ENCODE measurements at regions not wholly inside any gene's neighbourhood (a gene's known extent, or its start where the extent isn't known, plus 50 kb on each side); places are given as distances from the start of the nearest gene placed in this dataset.
A peak's percentile ranks its signal among the peaks of the same experiment; 100 is the strongest.

DNA sequence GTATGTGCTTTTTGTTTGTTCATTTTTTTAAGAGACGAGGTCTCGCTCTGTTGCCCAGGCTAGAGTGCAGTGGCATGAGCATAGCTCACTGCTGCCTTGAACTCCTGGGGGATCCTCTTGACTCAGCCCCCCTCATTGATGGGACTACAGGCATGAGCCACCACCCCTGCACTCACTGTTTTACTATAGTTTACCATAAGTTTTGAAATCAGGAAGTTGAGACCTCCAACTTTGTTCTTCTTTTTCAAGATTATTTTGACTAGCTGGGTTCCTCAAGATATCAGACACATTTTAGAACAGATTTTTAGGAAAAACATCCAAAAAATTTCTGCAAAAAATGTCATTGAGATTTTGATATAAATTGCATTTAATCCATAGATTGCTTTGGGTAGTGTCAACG, 120.4 kb upstream of the FGGY start:
- TF ChIP-seq POLR2A (IDR thresholded peaks at IDR 0.05) (no peak), CTCF (IDR thresholded peaks at IDR 0.05) (no peak)
- H3K4me1 ChIP-seq, result no peaks in the 10 kb centered on the region
- H3K27ac ChIP-seq, result no peak overlapping the region
- H3K9me3 ChIP-seq, result no peaks in the 10 kb centered on the region
- intact Hi-C loops (cut with DNase I; ENCODE audit: low total_unique reads), result no loop called here
- no peak overlapping the region for H3K4me3 ChIP-seq
- no peak for DNase-seq
- H3K36me3 ChIP-seq, result no peaks in the 10 kb centered on the region
- no peaks in the 10 kb centered on the region for H3K27me3 ChIP-seq

- H3K27me3 ChIP-seq, result no peaks in the 10 kb centered on the region
- DNase-seq, result no peak
- H3K27ac ChIP-seq, result peak overlapping the region; percentile 75 to 77
- intact Hi-C loops (cut with DNase I; ENCODE audit: low total_unique reads), result no loop called here
- H3K4me3 ChIP-seq, result no peak overlapping the region
- H3K36me3 ChIP-seq, result no peaks in the 10 kb centered on the region
- no peaks in the 10 kb centered on the region for H3K9me3 ChIP-seq
- TF ChIP-seq POLR2A (IDR thresholded peaks at IDR 0.05), result no peak
- TF ChIP-seq CTCF (IDR thresholded peaks at IDR 0.05), result no peak
- H3K4me1 ChIP-seq, result no peaks in the 10 kb centered on the region
Observed at GRCh38 chr1:59177756-59178155, 119.1 kb upstream of the FGGY start.

DNA sequence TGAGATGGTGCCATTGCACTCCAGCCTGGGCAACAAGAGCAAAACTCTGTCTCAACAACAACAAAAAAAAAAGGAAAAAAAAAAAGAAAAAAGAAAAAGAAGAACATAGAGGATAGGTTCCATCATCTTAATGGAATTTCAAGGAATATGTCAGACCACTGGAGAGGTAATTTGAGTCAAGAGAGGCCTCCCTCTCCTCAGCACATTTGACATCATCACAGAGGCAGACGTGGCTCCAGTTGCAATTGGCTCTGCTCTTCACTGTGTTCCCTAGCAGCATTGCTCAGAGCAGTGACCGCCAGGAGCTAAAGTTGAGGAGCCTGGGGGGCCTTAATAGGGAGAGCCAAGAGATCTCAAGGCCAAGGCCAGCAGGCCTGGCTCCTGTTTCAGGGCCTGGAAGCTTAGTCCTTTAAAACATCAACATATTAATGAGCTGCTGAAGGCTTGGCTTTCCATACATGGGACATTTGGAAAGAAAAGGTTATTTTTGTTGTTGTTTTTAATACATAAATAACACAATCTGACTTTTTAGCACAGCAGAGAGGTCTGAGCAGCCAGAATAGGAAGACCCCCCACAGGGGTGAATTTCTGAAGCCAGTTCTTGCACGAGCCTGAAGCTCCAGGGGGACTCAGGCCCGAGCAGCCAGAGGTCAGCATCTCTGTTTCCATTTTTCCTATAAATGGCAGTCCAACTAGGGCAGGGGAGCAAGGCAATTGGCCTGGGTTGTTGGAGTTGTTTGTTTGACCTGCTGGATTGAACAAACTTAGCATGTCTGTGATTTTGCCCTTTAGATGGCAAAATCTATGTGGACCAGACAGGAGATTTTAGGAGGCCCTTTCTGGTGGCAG, 118.3 kb upstream of the FGGY start:
- Histone ChIP-seq H3K27ac (peak overlapping the region; percentile 75 to 77), H3K4me3 (no peak overlapping the region), H3K27me3 (no peaks in the 10 kb centered on the region), H3K36me3 (no peaks in the 10 kb centered on the region), H3K4me1 (no peaks in the 10 kb centered on the region), H3K9me3 (no peaks in the 10 kb centered on the region)
- intact Hi-C loops (cut with DNase I; ENCODE audit: low total_unique reads), result no loop called here
- peak; percentile 67 to 81 for DNase-seq
- TF ChIP-seq POLR2A (IDR thresholded peaks at IDR 0.05), result no peak
- TF ChIP-seq CTCF (IDR thresholded peaks at IDR 0.05), result no peak

- H3K27me3 ChIP-seq, result no peaks in the 10 kb centered on the region
- no peak overlapping the region for H3K4me3 ChIP-seq
- H3K4me1 ChIP-seq, result no peaks in the 10 kb centered on the region
- H3K9me3 ChIP-seq, result no peaks in the 10 kb centered on the region
- TF ChIP-seq POLR2A (IDR thresholded peaks at IDR 0.05) (no peak), CTCF (IDR thresholded peaks at IDR 0.05) (no peak)
- no peaks in the 10 kb centered on the region for H3K36me3 ChIP-seq
- H3K27ac ChIP-seq, result peak overlapping the region; percentile 75 to 77
- intact Hi-C loops (cut with DNase I; ENCODE audit: low total_unique reads), result no loop called here
- no peak for DNase-seq
Observed at GRCh38 chr1:59179673-59180072, 117.2 kb upstream of the FGGY start.

- H3K27me3 ChIP-seq, result no peaks in the 10 kb centered on the region
- no peaks in the 10 kb centered on the region for H3K9me3 ChIP-seq
- intact Hi-C loops (cut with DNase I; ENCODE audit: low total_unique reads), result no loop called here
- no peaks in the 10 kb centered on the region for H3K36me3 ChIP-seq
- TF ChIP-seq POLR2A (IDR thresholded peaks at IDR 0.05), result no peak
- no peak for TF ChIP-seq CTCF (IDR thresholded peaks at IDR 0.05)
- H3K4me1 ChIP-seq, result no peaks in the 10 kb centered on the region
- H3K4me3 ChIP-seq, result no peak overlapping the region
- peak overlapping the region; percentile 75 to 77 for H3K27ac ChIP-seq
- no peak for DNase-seq
Observed at GRCh38 chr1:59180735-59181134, 116.2 kb upstream of the FGGY start.

Data from uterus (tissue), 3 donors.